HG03280 (cell line): ENCODE measurements at regions not wholly inside any gene's neighbourhood (a gene's known extent, or its start where the extent isn't known, plus 50 kb on each side); places are given as distances from the start of the nearest gene placed in this dataset.

ENCODE experiments used
- ATAC-seq: cut with Tn5 transposase; IDR thresholded peaks from one replicate; pipeline ENCODE4 v1.9.1; 2021; ENCODE audit warnings: mild to moderate bottlenecking, moderate library complexity; ENCODE audit not compliant: unreplicated experiment

GRCh38 chr13:33945477-33945876 is 127.5 kb downstream of the RFC3 start:
- ATAC-seq, result no peak

GRCh38 chr13:33953203-33953602 is 135.3 kb downstream of the RFC3 start:
- no peak for ATAC-seq

GRCh38 chr13:33953781-33954180 is 135.8 kb downstream of the RFC3 start:
- no peak for ATAC-seq

GRCh38 chr13:33956346-33956745 is 138.4 kb downstream of the RFC3 start:
- ATAC-seq, result no peak

- no peak for ATAC-seq
These were observed 139.6 kb downstream of the RFC3 start for GRCh38 chr13:33957497-33957905.

GRCh38 chr13:33958964-33959363 is 141.0 kb downstream of the RFC3 start:
- no peak for ATAC-seq

- ATAC-seq, result no peak
These were observed 145.2 kb downstream of the RFC3 start for GRCh38 chr13:33963134-33963533.

GRCh38 chr13:33963895-33964294 is 145.9 kb downstream of the RFC3 start:
- no peak for ATAC-seq

GRCh38 chr13:33968520-33969507 is 150.9 kb downstream of the RFC3 start:
- no peak for ATAC-seq

GRCh38 chr13:33970746-33971561 is 153.0 kb downstream of the RFC3 start:
- no peak for ATAC-seq

- no peak for ATAC-seq
These were observed 153.5 kb downstream of the RFC3 start for GRCh38 chr13:33971562-33971819.

GRCh38 chr13:33973194-33973593 is 155.2 kb downstream of the RFC3 start:
- no peak for ATAC-seq

- no peak for ATAC-seq
These were observed 159.0 kb downstream of the RFC3 start for GRCh38 chr13:33976965-33977364.

GRCh38 chr13:33978653-33979052 is 160.7 kb downstream of the RFC3 start:
- no peak for ATAC-seq

- no peak for ATAC-seq
These were observed 175.0 kb downstream of the RFC3 start for GRCh38 chr13:33992881-33993336.

- peak; percentile 80 for ATAC-seq
These were observed 176.2 kb downstream of the RFC3 start for GRCh38 chr13:33994198-33994597.

GRCh38 chr13:33994826-33995502 is 177.0 kb downstream of the RFC3 start:
- no peak for ATAC-seq

GRCh38 chr13:33996636-33997035 is 178.7 kb downstream of the RFC3 start:
- no peak for ATAC-seq

- no peak for ATAC-seq
These were observed 179.6 kb downstream of the RFC3 start for GRCh38 chr13:33997574-33997973.

GRCh38 chr13:33999811-34000605 is 182.1 kb downstream of the RFC3 start:
- ATAC-seq, result no peak

GRCh38 chr13:34000955-34001354 is 183.0 kb downstream of the RFC3 start:
- ATAC-seq, result no peak
